GM12878 (cell line): ENCODE measurements at regions not wholly inside any gene's neighbourhood (a gene's known extent, or its start where the extent isn't known, plus 50 kb on each side); places are given as distances from the start of the nearest gene placed in this dataset.

Experiments
- ATAC-seq: fragments of 200-7000 bp; cut with Tn5 transposase; 3 replicates; pipeline ENCODE4 v1.9.1; 2020; ENCODE audit warnings: mild to moderate bottlenecking, moderate library complexity
- BruUV-seq: library from RNA; stranded (reverse); fragments of 400-500 nt; replicated peaks from 2 replicates; lab custom pipeline; 2021; lab: Mats Ljungman, UMichigan
- CTCF ChIA-PET: fragments of 300-600 bp; sonication (Branson Sonifier 250); formaldehyde crosslinking; extraction: SDS; loops from one replicate; lab custom pipeline; 2021; ENCODE audit warnings: inconsistent platforms; lab: Yijun Ruan, JAX
- POLR2A ChIA-PET: fragments of 350-600 bp; formaldehyde crosslinking; extraction: SDS; loops from one replicate; lab custom pipeline; 2021; ENCODE audit warnings: inconsistent platforms; lab: Charles Lee
- RAD21 ChIA-PET: fragments of 300-600 bp; sonication (Branson Sonifier 250); formaldehyde crosslinking; loops from one replicate; lab custom pipeline; 2023; ENCODE audit warnings: antibody characterized with exemption; ENCODE audit not compliant: unreplicated experiment; lab: Charles Lee
- SMC1A ChIA-PET: fragments of 300-600 bp; sonication (Branson Sonifier 250); formaldehyde crosslinking; loops from one replicate; lab custom pipeline; 2023; ENCODE audit not compliant: unreplicated experiment, uncharacterized antibody; lab: Charles Lee
- DNase-seq: peaks from one replicate; pipeline ENCODE4 v3.0.0-alpha.2; 2011; ENCODE audit warnings: low read depth, low spot score
- FAIRE-seq: peaks from 3 replicates; lab custom pipeline; 2011; peaks lifted over from hg19 to GRCh38; lab: Jason Lieb, UNC
- H2AFZ ChIP-seq: 2 replicates; pipeline ENCODE4 v1.6.0; 2011; ENCODE audit warnings: low read depth, low read length, control low read depth; ENCODE audit not compliant: control insufficient read depth
- H3K27ac ChIP-seq: 2 replicates; pipeline ENCODE4 v1.5.1; 2011; ENCODE audit warnings: control low read depth; ENCODE audit not compliant: control insufficient read depth, insufficient read depth
- H3K27me3 ChIP-seq, 2 experiments: replicated peaks in 1 of 2; 2 replicates each; pipeline versions ENCODE4 v1.6.0 to v1.6.1; 2011; ENCODE audit warnings: low read length in 1 of 2; ENCODE audit not compliant: control insufficient read depth in 2 of 2, insufficient read depth in 2 of 2
- H3K36me3 ChIP-seq, 2 experiments: 2 replicates each; pipeline ENCODE4 v1.5.1; 2011; ENCODE audit warnings: low read length in 1 of 2; ENCODE audit not compliant: control insufficient read depth in 2 of 2, insufficient read depth in 2 of 2
- H3K4me1 ChIP-seq: 2 replicates; pipeline ENCODE4 v1.6.1; 2011; ENCODE audit warnings: mild to moderate bottlenecking, low read length, moderate library complexity, mixed read lengths; ENCODE audit not compliant: control insufficient read depth, insufficient read depth
- H3K4me2 ChIP-seq: 2 replicates; pipeline ENCODE4 v1.6.0; 2011; ENCODE audit warnings: control low read depth; ENCODE audit not compliant: control insufficient read depth, insufficient read depth
- H3K4me3 ChIP-seq: fragments of 200-600 bp; sonication (generic); 2 replicates; pipeline ENCODE4 v1.5.1; 2016
- H3K79me2 ChIP-seq: 2 replicates; pipeline ENCODE4 v1.6.0; 2011; ENCODE audit warnings: low read length; ENCODE audit not compliant: control insufficient read depth, insufficient read depth
- H3K9ac ChIP-seq: 2 replicates; pipeline ENCODE4 v1.8.0; 2011; ENCODE audit warnings: low read length, control low read depth, mixed read lengths; ENCODE audit not compliant: control insufficient read depth, insufficient read depth
- H3K9me3 ChIP-seq: replicated peaks from 3 replicates; pipeline ENCODE4 v1.5.1; 2011; ENCODE audit warnings: mild to moderate bottlenecking, low read length; ENCODE audit not compliant: control insufficient read depth, insufficient read depth
- H4K20me1 ChIP-seq: 2 replicates; pipeline ENCODE4 v1.6.0; 2011; ENCODE audit not compliant: control insufficient read depth, insufficient read depth
- GABPA ChIP-seq: IDR thresholded peaks from 2 replicates; pipeline ENCODE4 v1.6.1; 2014; ENCODE audit warnings: antibody characterized with exemption, low read depth, mild to moderate bottlenecking, inconsistent platforms
- NBN ChIP-seq: fragments of 450-650 bp; IDR thresholded peaks from 2 replicates; pipeline ENCODE4 v1.6.1; 2016
- SRF ChIP-seq, 2 experiments: IDR thresholded peaks; 2 replicates each; pipeline ENCODE4 v1.6.1; 2011; ENCODE audit warnings: low read depth in 2 of 2, low read length in 2 of 2, mild to moderate bottlenecking in 1 of 2, moderate library complexity in 1 of 2
- TCF3 ChIP-seq: IDR thresholded peaks from 2 replicates; pipeline ENCODE4 v1.6.1; 2012; ENCODE audit warnings: low read depth, mild to moderate bottlenecking, low read length, borderline replicate concordance; ENCODE audit not compliant: insufficient read depth
- ZNF207 ChIP-seq: fragments of 450-650 bp; IDR thresholded peaks from 2 replicates; pipeline ENCODE4 v1.6.1; 2014; ENCODE audit warnings: antibody characterized with exemption, mild to moderate bottlenecking, borderline replicate concordance
- WGBS: methylation state at CpG from one replicate; pipeline ENCODE4 v1.1.6; 2016; ENCODE audit warnings: low lambda C conversion rate; ENCODE audit not compliant: insufficient replicate concordance, insufficient coverage; ENCODE audit errors: missing lambda C conversion rate; 5-methylcytosine and 5-hydroxymethylcytosine counted together
- in situ Hi-C: fragments of 300-500 bp; cut with MboI; formaldehyde crosslinking; loops from 9 replicates; pipeline ENCODE4 v1.14.3; 2018; ENCODE audit warnings: mixed read lengths
- intact Hi-C: fragments of 100-400 bp; cut with micrococcal nuclease; formaldehyde crosslinking; loops from one replicate; pipeline ENCODE4 v1.14.2; 2022; ENCODE audit not compliant: unreplicated experiment
- TF ChIP-seq, protein P1 (sequence below): fragments of 150-350 bp; IDR thresholded peaks from 2 replicates; pipeline ENCODE4 v1.6.1; 2016; ENCODE audit warnings: low read depth, low read length
- TF ChIP-seq, protein P2 (sequence below), 3 experiments: IDR thresholded peaks in 2 of 3; conservative IDR thresholded peaks in 1 of 3; 2 replicates each; pipeline ENCODE4 v1.5.1; 2011; ENCODE audit warnings: low read depth in 3 of 3, low read length in 3 of 3, mild to moderate bottlenecking in 3 of 3, control low read depth in 2 of 3, moderate library complexity in 2 of 3, inconsistent platforms in 1 of 3, mixed read lengths in 1 of 3; ENCODE audit not compliant: control insufficient read depth in 2 of 3, insufficient read depth in 1 of 3; ENCODE audit errors: extremely low read depth in 1 of 3

DNA sequence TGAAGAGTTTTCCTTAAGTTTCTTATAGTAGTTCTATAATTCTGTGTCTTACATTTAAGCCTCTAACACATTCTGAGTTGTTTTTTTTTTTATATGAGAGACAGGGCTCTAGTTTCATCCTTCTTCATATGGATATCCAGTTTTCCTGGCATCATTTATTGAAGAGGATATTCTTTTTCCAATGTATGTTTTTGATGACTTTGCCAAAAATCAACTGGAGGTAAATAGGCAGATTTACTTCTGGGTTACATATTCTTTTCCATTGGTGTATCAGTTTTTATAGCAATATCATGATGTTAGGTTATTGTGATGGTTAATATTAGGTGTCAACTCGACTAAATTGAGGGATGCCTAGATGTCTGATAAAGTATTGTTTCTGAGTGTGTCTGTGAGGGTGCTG lies 650.7 kb upstream of the GRID2 start:
- SMC1A ChIA-PET, result interaction anchor here (1.2 kb wide), 1 partner anchor 10 kb away, joined by 3 read pairs; no protein-coding TSS in a partner anchor
- H3K4me1 ChIP-seq, result no peaks in the 10 kb centered on the region
- DNase-seq (no peak), FAIRE-seq (no peak)
- intact Hi-C loops, result no loop called here
- H3K9ac ChIP-seq, result no peak overlapping the region
- H3K27me3 ChIP-seq, result no peaks in the 10 kb centered on the region
- no peak overlapping the region for H3K4me2 ChIP-seq
- POLR2A ChIA-PET, result no interaction called here
- no peaks in the 10 kb centered on the region for H3K9me3 ChIP-seq
- in situ Hi-C loops, result no loop called here
- no peak overlapping the region for H3K4me3 ChIP-seq
- RAD21 ChIA-PET, result no interaction called here
- H3K79me2 ChIP-seq, result no peaks in the 10 kb centered on the region
- H2AFZ ChIP-seq, result no peak overlapping the region
- WGBS, result 0% methylated on average over 1 of the region's 1 CpG
- BruUV-seq, result no TSS peak
- TF ChIP-seq TCF3 (no peak), GABPA (no peak), SRF (IDR thresholded peaks at IDR 0.05; ENCODE audit: low read depth in 2 of 2, low read length in 2 of 2) (no peak), ZNF207 (no peak), NBN (no peak)
- TF ChIP-seq, protein P1, sequence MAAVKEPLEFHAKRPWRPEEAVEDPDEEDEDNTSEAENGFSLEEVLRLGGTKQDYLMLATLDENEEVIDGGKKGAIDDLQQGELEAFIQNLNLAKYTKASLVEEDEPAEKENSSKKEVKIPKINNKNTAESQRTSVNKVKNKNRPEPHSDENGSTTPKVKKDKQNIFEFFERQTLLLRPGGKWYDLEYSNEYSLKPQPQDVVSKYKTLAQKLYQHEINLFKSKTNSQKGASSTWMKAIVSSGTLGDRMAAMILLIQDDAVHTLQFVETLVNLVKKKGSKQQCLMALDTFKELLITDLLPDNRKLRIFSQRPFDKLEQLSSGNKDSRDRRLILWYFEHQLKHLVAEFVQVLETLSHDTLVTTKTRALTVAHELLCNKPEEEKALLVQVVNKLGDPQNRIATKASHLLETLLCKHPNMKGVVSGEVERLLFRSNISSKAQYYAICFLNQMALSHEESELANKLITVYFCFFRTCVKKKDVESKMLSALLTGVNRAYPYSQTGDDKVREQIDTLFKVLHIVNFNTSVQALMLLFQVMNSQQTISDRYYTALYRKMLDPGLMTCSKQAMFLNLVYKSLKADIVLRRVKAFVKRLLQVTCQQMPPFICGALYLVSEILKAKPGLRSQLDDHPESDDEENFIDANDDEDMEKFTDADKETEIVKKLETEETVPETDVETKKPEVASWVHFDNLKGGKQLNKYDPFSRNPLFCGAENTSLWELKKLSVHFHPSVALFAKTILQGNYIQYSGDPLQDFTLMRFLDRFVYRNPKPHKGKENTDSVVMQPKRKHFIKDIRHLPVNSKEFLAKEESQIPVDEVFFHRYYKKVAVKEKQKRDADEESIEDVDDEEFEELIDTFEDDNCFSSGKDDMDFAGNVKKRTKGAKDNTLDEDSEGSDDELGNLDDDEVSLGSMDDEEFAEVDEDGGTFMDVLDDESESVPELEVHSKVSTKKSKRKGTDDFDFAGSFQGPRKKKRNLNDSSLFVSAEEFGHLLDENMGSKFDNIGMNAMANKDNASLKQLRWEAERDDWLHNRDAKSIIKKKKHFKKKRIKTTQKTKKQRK, result no peak
- TF ChIP-seq, protein P2, sequence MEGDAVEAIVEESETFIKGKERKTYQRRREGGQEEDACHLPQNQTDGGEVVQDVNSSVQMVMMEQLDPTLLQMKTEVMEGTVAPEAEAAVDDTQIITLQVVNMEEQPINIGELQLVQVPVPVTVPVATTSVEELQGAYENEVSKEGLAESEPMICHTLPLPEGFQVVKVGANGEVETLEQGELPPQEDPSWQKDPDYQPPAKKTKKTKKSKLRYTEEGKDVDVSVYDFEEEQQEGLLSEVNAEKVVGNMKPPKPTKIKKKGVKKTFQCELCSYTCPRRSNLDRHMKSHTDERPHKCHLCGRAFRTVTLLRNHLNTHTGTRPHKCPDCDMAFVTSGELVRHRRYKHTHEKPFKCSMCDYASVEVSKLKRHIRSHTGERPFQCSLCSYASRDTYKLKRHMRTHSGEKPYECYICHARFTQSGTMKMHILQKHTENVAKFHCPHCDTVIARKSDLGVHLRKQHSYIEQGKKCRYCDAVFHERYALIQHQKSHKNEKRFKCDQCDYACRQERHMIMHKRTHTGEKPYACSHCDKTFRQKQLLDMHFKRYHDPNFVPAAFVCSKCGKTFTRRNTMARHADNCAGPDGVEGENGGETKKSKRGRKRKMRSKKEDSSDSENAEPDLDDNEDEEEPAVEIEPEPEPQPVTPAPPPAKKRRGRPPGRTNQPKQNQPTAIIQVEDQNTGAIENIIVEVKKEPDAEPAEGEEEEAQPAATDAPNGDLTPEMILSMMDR (IDR thresholded peaks at IDR 0.05 in 2 of 3, conservative IDR thresholded peaks at IDR 0.05 in 1 of 3; ENCODE audit: control insufficient read depth in 2 of 3, extremely low read depth in 1 of 3, insufficient read depth in 1 of 3, low read depth in 3 of 3, low read length in 3 of 3), result no peak
- TF ChIP-seq, all 136 proteins: peak for 0
- CTCF ChIA-PET, result no interaction called here
- no peaks in the 10 kb centered on the region for H3K36me3 ChIP-seq
- no peak overlapping the region for H3K27ac ChIP-seq
- ATAC-seq, result no peak
- H4K20me1 ChIP-seq, result no peaks in the 10 kb centered on the region
